GM23248 (cell line): ENCODE measurements at regions not wholly inside any gene's neighbourhood (a gene's known extent, or its start where the extent isn't known, plus 50 kb on each side); places are given as distances from the start of the nearest gene placed in this dataset.

Experiments
- EZH2 ChIP-seq: fragments of 200-600 bp; sonication (generic); IDR thresholded peaks from 2 replicates; pipeline ENCODE4 v1.6.1; 2018; ENCODE audit warnings: antibody characterized with exemption, mild to moderate bottlenecking; ENCODE audit not compliant: insufficient read depth, poor library complexity, severe bottlenecking
- EZH2phosphoT487 ChIP-seq: fragments of 200-600 bp; sonication (generic); IDR thresholded peaks from 2 replicates; pipeline ENCODE4 v1.6.1; 2018; ENCODE audit warnings: antibody characterized with exemption, moderate library complexity, mild to moderate bottlenecking, low read depth; ENCODE audit not compliant: insufficient read depth

GRCh38 chr13:95440441-95441088, 112.0 kb upstream of the CLDN10 start:
- TF ChIP-seq EZH2 (no peak), EZH2phosphoT487 (no peak)
